ENCODE measurements at regions not wholly inside any gene's neighbourhood (a gene's known extent, or its start where the extent isn't known, plus 50 kb on each side); places are given as distances from the start of the nearest gene placed in this dataset.

DNA sequence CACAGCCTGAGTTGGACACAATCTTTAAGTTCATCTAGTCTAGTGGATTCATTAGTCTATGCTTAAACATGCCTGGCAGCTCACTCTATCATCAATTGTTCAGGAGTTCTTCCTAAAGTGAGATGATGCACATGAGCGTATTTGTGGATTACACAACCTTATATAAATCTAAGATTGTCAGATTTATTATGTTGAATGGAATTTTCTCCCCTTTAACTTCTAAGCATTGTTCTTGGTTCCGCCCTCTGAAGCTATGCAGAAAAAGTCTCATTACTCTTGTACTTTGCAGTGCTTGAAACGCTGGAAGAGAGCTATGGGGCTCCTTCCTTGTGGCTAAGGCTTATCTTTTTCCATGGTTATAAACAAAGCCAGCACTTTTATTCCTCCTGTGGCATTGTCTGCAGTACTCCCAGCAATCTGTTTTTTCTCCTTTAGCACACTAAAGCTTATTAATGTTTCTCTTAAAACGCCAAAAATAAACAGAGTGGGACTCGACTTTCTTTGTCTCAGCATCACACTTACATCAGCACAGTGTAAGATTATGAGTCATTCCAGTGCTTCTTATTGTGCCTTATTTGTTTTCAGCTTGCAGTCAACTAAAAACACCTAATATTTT lies 316.8 kb upstream of the CAMK1G start:
- DNase-seq (ENCODE audit: low spot score), result no peak

DNA sequence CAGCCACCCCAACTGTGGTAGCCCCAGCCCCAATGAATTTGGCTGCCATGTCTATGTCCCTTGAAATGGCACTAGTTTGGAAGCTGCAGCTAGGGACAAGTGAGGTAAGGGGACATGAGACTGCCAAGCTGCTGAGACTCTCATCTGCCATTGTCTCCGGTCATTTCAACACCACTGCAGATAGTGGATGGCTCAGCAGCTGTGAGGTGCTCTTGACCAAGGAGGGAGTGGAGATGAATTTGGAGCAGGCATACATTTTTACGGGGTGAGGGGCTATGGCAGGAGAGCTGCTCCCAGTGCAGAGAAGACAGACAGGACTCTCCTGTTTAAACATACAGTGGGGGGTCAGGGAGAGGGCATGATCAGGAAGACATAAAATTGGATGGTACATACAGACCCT lies 315.5 kb upstream of the CAMK1G start:
- DNase-seq (ENCODE audit: low spot score), result no peak

DNA sequence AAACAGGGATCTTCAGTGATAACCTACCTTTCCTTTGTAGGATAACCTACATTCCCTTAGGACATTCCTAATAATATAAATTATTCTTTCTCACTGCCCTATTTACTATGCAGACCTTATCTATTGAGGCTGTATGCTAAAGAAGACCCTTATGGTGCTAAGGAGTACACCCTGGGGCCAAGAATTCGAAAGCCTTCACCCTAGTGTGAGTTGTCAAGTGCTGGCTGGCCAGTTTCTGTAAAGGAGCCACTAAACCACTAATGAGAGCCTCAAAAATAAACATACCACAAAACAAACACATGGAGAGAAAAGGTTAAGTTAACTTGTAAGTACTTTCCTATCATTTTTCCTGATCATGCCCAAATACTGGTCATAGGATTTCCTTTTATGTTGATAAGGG lies 315.0 kb upstream of the CAMK1G start:
- DNase-seq (ENCODE audit: low spot score), result no peak

DNA sequence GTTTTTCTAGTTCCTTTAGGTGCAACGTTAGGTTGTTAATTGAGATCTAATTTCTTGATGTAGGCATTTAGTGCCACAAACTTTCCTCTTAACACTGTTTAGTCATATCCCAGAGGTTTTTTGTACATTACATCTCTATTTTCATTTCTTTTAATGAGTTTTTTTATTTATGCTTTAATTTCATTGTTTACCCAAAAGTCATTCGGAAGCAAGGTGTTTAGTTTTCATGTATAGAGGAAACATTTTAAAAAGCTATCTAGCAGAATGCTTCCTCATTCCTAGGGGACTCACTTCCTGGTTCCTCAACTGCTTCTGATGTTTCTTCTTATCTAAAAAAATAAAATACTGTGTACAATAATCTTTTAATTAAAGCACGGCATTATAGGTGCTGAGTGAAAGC lies 307.2 kb upstream of the CAMK1G start:
- no peak for DNase-seq (ENCODE audit: low spot score)

DNA sequence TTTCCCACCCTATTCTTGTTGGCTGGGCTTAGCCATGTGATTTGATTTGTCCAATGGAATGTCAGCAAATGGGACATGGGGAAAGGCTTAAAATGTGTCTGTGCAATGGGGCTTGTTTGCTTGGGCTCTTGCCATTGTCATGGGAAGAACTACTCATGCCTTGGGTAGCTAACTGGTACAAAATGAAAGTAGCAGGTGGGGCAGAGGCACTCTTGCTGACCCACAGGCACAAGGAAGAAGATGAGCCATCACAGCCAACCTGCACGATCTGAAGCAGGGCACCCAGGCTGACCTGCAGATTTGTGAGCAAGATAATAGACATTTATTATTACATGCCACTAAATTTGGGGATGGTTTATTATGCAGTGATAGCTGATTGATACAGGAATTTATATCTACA lies 305.9 kb upstream of the CAMK1G start:
- DNase-seq (ENCODE audit: low spot score), result no peak

GRCh38 chr1:209291715-209292114 lies 291.8 kb upstream of the CAMK1G start:
- no peak for DNase-seq (ENCODE audit: low spot score)

DNA sequence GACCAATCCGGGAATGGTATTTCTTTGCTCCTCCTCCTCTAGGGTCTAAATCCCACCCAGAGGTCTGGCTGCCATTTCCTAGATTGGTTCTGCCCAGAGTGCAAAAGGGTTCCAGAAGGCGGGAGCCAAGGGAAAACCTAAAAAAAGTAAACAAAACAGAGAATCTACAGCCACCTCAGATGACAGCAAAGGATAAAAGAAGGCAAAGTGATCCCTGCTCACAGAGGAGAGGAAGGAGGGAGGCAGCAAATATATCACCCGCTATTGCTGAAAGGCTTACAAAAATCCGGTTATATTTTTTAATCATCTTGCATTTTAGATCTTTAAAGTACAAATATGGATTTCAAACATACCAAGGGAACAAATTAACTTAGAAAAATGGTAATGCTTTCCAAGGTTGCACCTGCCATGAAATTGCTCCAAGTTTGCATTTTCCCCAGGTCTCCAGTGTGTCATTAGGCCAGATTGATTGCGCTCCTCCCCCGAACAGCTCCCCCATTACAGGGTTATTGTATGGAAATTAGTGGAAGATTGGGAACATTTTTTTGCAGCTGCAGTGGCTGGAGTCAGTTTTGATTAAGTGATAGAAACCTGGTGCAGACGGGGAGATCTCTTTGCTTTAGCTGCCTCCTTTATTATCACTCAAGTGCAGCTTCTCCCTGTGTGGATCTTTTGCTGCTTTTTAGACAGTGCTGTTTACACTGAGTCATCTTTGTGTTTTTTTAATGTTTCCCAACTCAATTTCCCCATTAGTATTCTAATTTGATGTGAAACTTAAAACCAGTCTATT lies 280.5 kb upstream of the CAMK1G start:
- no peak for DNase-seq (ENCODE audit: low spot score)

DNA sequence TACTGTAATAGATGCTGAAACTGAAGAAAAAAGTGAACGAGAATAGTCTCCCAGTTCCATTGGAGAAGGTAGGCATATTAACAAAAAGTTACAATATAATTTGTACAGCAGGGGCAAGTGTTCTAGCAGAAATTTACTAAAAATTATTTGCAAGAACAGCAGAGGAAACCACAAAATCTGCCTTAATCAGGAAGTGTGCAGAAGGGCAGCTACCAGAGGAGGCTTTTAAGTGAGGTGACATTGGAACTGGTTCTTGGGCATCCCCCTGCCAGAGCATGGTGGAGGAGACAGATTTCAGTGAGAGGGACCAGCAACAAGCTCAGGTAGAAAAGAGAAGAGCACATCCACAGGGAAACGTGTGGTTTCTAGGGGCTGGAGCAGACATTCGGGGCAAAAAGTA lies 279.3 kb upstream of the CAMK1G start:
- DNase-seq (ENCODE audit: low spot score), result no peak

DNA sequence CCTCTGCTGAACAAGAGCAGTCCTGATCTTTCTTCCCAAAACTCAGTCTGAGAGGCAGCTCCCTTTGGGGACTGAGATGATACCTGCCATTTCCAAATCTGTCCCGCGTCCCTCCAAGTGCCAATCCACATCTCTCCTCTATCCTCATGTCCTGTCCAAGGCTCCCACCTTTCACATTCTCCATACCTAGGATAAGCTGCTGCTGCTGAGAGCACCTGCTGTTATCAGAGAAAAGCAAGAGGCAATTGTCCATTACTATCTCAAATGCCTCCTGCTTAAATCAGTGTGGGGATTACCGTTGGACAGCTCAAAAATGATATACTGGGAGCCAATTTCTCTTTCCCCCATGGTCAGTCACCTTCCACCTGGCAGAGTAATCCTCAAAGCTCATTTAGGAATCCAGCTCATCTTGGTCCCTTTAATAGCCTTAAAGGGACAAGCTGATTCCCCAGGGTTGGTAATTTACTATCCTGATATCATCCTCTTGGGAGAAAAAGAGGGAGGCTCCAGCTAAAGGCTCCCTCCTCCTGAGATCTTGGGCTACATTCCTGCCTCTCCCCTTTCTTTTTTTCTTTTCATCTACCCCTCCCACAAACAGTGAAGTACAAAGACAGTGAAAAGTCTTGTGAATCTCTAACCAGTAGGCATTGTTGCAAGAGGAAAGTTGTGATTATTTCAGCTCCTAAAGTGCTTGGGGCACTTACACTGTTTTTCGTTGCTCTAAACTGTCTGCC lies 278.1 kb upstream of the CAMK1G start:
- DNase-seq (ENCODE audit: low spot score), result no peak

DNA sequence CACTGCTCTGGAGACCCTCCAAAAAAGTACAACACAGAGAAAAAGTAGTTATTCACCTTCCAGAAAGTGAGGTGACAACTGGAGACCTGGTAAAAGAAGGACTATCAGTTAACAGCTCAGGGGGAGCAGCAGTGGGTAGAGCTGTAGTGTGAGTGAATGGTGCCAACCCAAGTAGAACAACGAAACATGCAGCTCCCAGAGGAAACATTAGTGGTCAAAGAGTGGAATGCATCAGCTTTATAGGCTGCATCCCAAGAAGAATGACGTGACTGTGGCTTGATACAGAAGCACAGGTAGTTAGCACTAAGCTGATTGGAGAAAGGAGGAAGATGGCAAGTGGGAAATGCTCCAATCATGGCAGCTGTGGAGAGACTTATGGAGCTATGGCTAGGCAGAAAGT lies 275.7 kb upstream of the CAMK1G start:
- DNase-seq (ENCODE audit: low spot score), result no peak

DNA sequence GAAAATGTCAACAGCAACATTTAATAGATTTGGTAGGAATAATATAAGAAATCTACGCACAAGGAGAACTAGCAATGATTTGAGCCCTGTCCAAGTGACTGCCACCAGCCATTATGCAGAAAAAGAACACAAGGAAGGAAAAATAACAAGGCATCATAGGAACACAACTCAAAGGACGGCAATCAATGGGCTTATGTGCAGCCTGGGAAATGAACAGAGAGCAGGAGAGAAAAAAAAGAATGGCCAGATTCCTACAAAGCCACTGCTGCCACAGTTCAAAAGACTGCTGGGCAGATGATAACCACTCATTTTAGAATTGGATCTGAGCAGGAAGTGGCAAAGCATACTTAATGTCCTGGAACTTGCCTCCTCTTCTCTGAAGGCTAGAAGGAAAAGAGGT lies 274.3 kb upstream of the CAMK1G start:
- no peak for DNase-seq (ENCODE audit: low spot score)

GRCh38 chr1:209311770-209312169 lies 271.7 kb upstream of the CAMK1G start:
- no peak for DNase-seq (ENCODE audit: low spot score)

- no peak for DNase-seq (ENCODE audit: low spot score)
Observed at GRCh38 chr1:209316929-209317328, 266.6 kb upstream of the CAMK1G start.

- DNase-seq (ENCODE audit: low spot score), result no peak
Observed at GRCh38 chr1:209318181-209319056, 265.1 kb upstream of the CAMK1G start.

DNA sequence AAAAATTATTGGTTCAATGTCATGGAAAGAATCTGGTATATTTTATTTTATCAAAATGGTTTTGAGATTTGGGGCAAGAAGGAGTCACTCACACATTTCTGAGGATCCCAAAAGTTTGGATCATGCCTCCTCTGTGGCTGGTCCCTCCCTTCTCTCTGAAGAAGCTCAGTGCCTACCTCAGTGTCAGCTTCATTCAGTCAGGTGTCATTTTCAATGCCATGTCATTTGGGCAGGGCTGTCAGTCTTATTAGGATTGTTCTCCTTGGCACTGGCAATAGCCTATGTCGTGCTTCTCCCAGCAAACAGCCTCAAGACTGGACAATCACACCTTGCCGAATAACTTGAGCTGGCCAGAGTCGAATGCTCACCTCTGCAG lies 264.5 kb upstream of the CAMK1G start:
- DNase-seq (ENCODE audit: low spot score), result no peak

GRCh38 chr1:209319549-209319948 lies 264.0 kb upstream of the CAMK1G start:
- no peak for DNase-seq (ENCODE audit: low spot score)

DNA sequence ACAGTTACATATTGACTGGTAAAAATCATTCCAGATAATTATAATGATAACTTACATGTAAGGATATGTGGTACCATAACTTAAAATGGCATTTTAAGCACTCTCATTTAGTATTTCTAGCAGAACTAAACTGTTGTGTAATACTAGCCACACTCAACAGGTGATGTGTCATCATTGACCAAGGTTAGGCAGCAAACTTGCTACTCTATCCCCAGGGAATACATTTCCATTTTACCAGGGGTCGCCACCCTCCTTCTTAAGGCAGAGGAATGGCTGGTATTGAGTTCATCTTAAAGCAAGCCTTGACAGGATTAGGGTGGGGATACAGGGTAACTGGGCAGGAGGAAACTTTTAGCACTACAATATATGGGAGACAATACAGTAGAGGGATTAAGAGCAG lies 259.8 kb upstream of the CAMK1G start:
- DNase-seq (ENCODE audit: low spot score), result no peak

GRCh38 chr1:209324901-209325871 lies 258.3 kb upstream of the CAMK1G start:
- no peak for DNase-seq (ENCODE audit: low spot score)

DNA sequence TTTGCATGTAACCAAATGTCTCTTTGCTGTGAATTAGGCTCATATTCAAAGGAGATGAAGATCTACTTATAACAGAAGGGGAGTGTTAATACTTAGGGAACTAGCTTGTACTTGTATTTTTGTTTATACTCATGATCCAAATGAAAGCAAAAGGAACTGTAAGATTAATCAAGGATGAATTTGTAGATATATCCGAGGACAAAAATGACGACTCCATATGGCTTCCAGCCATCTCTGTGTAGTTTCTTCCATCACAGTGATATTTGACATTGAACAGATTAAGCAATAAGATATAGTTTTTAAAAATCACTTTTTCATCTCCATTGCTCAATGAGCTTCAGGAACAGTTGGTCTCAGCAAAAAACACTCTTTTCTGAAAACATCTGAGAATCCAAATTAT lies 257.4 kb upstream of the CAMK1G start:
- no peak for DNase-seq (ENCODE audit: low spot score)

GRCh38 chr1:209326831-209327230 lies 256.7 kb upstream of the CAMK1G start:
- DNase-seq (ENCODE audit: low spot score), result no peak

DNA sequence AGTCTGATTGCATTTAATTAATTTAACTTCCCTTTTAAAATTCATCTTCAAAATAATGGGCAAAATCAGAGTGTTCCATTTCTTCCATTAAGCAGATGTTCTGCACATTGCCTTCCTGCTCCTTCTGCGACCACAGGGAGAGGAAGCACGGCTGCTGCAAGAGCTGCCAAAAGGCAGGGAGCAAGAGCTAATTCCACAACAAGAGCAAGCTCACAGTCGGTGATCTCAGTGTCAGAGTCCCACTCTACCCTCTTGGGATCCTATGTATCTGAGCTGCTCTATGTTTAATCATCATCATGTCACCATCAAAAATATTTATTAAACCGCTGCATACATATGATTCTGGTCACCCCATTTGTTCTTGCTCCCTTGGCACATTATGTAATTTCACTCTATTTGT lies 255.3 kb upstream of the CAMK1G start:
- DNase-seq (ENCODE audit: low spot score), result peak; percentile 34

Data from AG20443 (cell line).